OCI-LY1 (cell line): ENCODE measurements at regions not wholly inside any gene's neighbourhood (a gene's known extent, or its start where the extent isn't known, plus 50 kb on each side); places are given as distances from the start of the nearest gene placed in this dataset.
A peak's percentile ranks its signal among the peaks of the same experiment; 100 is the strongest.

Experiments
- H2AFZ ChIP-seq: fragments of 200-600 bp; sonication (generic), shearing (Covaris generic); 2 replicates; pipeline ENCODE4 v1.6.0; 2014; ENCODE audit warnings: antibody characterized with exemption, mild to moderate bottlenecking, low read length
- H3F3A ChIP-seq: fragments of 200-600 bp; sonication (generic), shearing (Covaris generic); 2 replicates; pipeline ENCODE4 v1.6.0; 2014; ENCODE audit warnings: mild to moderate bottlenecking, antibody characterized with exemption, low read length, moderate library complexity; ENCODE audit not compliant: insufficient read depth
- H3K27ac ChIP-seq: fragments of 200-600 bp; sonication (generic); 2 replicates; pipeline ENCODE4 v1.5.1; 2014; ENCODE audit warnings: low read length, mixed run types, mild to moderate bottlenecking, low read depth; ENCODE audit not compliant: poor library complexity, severe bottlenecking
- H3K27me3 ChIP-seq: fragments of 200-600 bp; sonication (generic); 2 replicates; pipeline ENCODE4 v1.6.0; 2014; ENCODE audit warnings: antibody characterized with exemption, mild to moderate bottlenecking, low read length, moderate library complexity; ENCODE audit not compliant: insufficient read depth
- H3K36me3 ChIP-seq: fragments of 200-600 bp; sonication (generic); 2 replicates; pipeline ENCODE4 v1.6.1; 2014; ENCODE audit warnings: mild to moderate bottlenecking, antibody characterized with exemption, low read length, moderate library complexity, mixed read lengths; ENCODE audit not compliant: insufficient read depth
- H3K4me1 ChIP-seq: fragments of 200-600 bp; sonication (generic); 2 replicates; pipeline ENCODE4 v1.5.1; 2014; ENCODE audit warnings: mild to moderate bottlenecking, low read length, moderate library complexity; ENCODE audit not compliant: insufficient read depth, severe bottlenecking
- H3K4me2 ChIP-seq: fragments of 200-600 bp; sonication (generic), shearing (Covaris generic); 2 replicates; pipeline ENCODE4 v1.6.1; 2014; ENCODE audit warnings: low read length
- H3K4me3 ChIP-seq: fragments of 200-600 bp; sonication (generic); 2 replicates; pipeline ENCODE4 v1.5.1; 2014; ENCODE audit warnings: low read length, low read depth, mild to moderate bottlenecking, mixed read lengths; ENCODE audit not compliant: poor library complexity, severe bottlenecking
- H3K79me2 ChIP-seq: fragments of 200-600 bp; shearing (Covaris generic); 2 replicates; pipeline ENCODE4 v1.6.1; 2016; ENCODE audit warnings: mixed run types, low read length, mixed read lengths; ENCODE audit not compliant: insufficient read depth
- H3K9ac ChIP-seq: fragments of 200-600 bp; sonication (generic), shearing (Covaris generic); 2 replicates; pipeline ENCODE4 v1.6.1; 2014; ENCODE audit warnings: mild to moderate bottlenecking, low read length, mixed read lengths
- H3K9me2 ChIP-seq: fragments of 200-600 bp; sonication (generic), shearing (Covaris generic); 2 replicates; pipeline ENCODE4 v1.6.1; 2014; ENCODE audit warnings: low read depth, mild to moderate bottlenecking, low read length, mixed read lengths
- H3K9me3 ChIP-seq: fragments of 200-600 bp; shearing (Covaris generic); 2 replicates; pipeline ENCODE4 v1.6.1; 2014; ENCODE audit warnings: low read length, mixed read lengths
- H4K20me1 ChIP-seq: fragments of 200-600 bp; sonication (generic), shearing (Covaris generic); 2 replicates; pipeline ENCODE4 v1.6.0; 2016; ENCODE audit warnings: mild to moderate bottlenecking, low read length; ENCODE audit not compliant: insufficient read depth
- CTCF ChIP-seq: fragments of 200-600 bp; sonication (generic), shearing (Covaris generic); IDR thresholded peaks from 2 replicates; pipeline ENCODE4 v1.5.1; 2017; ENCODE audit warnings: mild to moderate bottlenecking, antibody characterized with exemption, low read length, moderate library complexity, mixed read lengths
- EZH2 ChIP-seq: fragments of 200-600 bp; sonication (generic), shearing (Covaris generic); IDR thresholded peaks from 2 replicates; pipeline ENCODE4 v1.8.0; 2017; ENCODE audit warnings: borderline replicate concordance, mixed run types, mild to moderate bottlenecking, antibody characterized with exemption, low read length, moderate library complexity, mixed read lengths

- H4K20me1 ChIP-seq = no peaks in the 10 kb centered on the region
Observed at GRCh38 chr4:115824630-115825029, 711.2 kb upstream of the NDST4 start.

GRCh38 chr4:115803825-115804224, 690.4 kb upstream of the NDST4 start:
- Histone ChIP-seq H3F3A (no peaks in the 10 kb centered on the region), H3K4me2 (no peak overlapping the region), H3K4me1 (no peaks in the 10 kb centered on the region), H3K27ac (no peak overlapping the region), H3K79me2 (no peaks in the 10 kb centered on the region), H2AFZ (no peak overlapping the region), H3K27me3 (no peaks in the 10 kb centered on the region), H3K9me2 (no peaks in the 10 kb centered on the region), H4K20me1 (no peaks in the 10 kb centered on the region), H3K9ac (no peak overlapping the region), H3K36me3 (no peaks in the 10 kb centered on the region), H3K9me3 (no peaks in the 10 kb centered on the region), H3K4me3 (no peak overlapping the region)
- TF ChIP-seq EZH2 (no peak), CTCF (no peak)

More at GRCh38 chr4:115824630-115825029, 711.2 kb upstream of the NDST4 start:
- no peak overlapping the region for H3K9ac ChIP-seq
- no peak overlapping the region for H3K27ac ChIP-seq
- no peaks in the 10 kb centered on the region for H3K9me2 ChIP-seq
- no peaks in the 10 kb centered on the region for H3K79me2 ChIP-seq
- H3K9me3 ChIP-seq = no peaks in the 10 kb centered on the region
- no peaks in the 10 kb centered on the region for H3K36me3 ChIP-seq
- H3K4me1 ChIP-seq = no peaks in the 10 kb centered on the region
- H3K27me3 ChIP-seq = no peaks in the 10 kb centered on the region
- TF ChIP-seq CTCF (no peak), EZH2 (no peak)
- no peak overlapping the region for H2AFZ ChIP-seq
- no peak overlapping the region for H3K4me2 ChIP-seq
- H3K4me3 ChIP-seq = no peak overlapping the region
- H3F3A ChIP-seq = no peaks in the 10 kb centered on the region

GRCh38 chr4:115790812-115791211, 677.4 kb upstream of the NDST4 start:
- Histone ChIP-seq H2AFZ (no peak overlapping the region), H3K9me3 (0 out of 2 replicates have a peak, but pooled peaks cover 3% of the 10 kb centered on the region), H3K27me3 (no peaks in the 10 kb centered on the region), H3K9ac (no peak overlapping the region), H3K9me2 (no peaks in the 10 kb centered on the region), H3K79me2 (no peaks in the 10 kb centered on the region), H3F3A (no peaks in the 10 kb centered on the region), H3K4me1 (no peaks in the 10 kb centered on the region), H3K4me3 (no peak overlapping the region), H4K20me1 (no peaks in the 10 kb centered on the region), H3K27ac (no peak overlapping the region), H3K4me2 (no peak overlapping the region), H3K36me3 (no peaks in the 10 kb centered on the region)
- TF ChIP-seq EZH2 (no peak), CTCF (peak; percentile 39)
